ENCODE measurements at regions not wholly inside any gene's neighbourhood (a gene's known extent, or its start where the extent isn't known, plus 50 kb on each side); places are given as distances from the start of the nearest gene placed in this dataset.

- TF ChIP-seq SPI1 (IDR thresholded peaks at IDR 0.05; ENCODE audit: low read depth, low read length): no peak
- no peak for TF ChIP-seq POLR2A (IDR thresholded peaks at IDR 0.05; ENCODE audit: low read depth, low read length)
Measured at GRCh38 chr14:51507511-51507905, 144.2 kb upstream of the FRMD6 start.

Data from GM12891 (cell line).